GM12872 (cell line): ENCODE measurements at regions not wholly inside any gene's neighbourhood (a gene's known extent, or its start where the extent isn't known, plus 50 kb on each side); places are given as distances from the start of the nearest gene placed in this dataset.

Source experiments
- TF ChIP-seq, protein P1 (sequence below): IDR thresholded peaks from 3 replicates; pipeline ENCODE4 v1.5.1; 2011; ENCODE audit warnings: low read depth, mild to moderate bottlenecking, low read length, moderate library complexity; ENCODE audit not compliant: insufficient read depth

DNA sequence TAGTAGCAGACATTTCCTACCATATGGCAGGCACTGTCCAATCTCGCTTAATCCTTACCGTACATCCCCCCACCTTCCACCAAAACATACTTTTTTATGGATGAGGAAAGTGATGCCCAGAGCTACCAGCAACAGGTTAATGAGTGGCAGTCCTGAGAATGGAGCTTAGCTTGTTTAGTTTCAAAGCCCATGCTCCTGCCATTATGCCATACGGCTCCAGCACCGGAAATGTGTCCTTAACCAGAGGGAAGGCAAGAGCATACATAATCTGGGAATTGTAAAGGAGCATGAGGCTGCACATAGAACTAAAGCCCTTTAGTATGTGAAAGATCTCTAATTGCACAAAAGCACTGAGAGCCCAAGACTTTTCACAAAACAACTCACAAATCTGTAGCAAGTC lies 155.9 kb upstream of the PHYHIPL start:
- TF ChIP-seq, protein P1, sequence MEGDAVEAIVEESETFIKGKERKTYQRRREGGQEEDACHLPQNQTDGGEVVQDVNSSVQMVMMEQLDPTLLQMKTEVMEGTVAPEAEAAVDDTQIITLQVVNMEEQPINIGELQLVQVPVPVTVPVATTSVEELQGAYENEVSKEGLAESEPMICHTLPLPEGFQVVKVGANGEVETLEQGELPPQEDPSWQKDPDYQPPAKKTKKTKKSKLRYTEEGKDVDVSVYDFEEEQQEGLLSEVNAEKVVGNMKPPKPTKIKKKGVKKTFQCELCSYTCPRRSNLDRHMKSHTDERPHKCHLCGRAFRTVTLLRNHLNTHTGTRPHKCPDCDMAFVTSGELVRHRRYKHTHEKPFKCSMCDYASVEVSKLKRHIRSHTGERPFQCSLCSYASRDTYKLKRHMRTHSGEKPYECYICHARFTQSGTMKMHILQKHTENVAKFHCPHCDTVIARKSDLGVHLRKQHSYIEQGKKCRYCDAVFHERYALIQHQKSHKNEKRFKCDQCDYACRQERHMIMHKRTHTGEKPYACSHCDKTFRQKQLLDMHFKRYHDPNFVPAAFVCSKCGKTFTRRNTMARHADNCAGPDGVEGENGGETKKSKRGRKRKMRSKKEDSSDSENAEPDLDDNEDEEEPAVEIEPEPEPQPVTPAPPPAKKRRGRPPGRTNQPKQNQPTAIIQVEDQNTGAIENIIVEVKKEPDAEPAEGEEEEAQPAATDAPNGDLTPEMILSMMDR, result no peak

DNA sequence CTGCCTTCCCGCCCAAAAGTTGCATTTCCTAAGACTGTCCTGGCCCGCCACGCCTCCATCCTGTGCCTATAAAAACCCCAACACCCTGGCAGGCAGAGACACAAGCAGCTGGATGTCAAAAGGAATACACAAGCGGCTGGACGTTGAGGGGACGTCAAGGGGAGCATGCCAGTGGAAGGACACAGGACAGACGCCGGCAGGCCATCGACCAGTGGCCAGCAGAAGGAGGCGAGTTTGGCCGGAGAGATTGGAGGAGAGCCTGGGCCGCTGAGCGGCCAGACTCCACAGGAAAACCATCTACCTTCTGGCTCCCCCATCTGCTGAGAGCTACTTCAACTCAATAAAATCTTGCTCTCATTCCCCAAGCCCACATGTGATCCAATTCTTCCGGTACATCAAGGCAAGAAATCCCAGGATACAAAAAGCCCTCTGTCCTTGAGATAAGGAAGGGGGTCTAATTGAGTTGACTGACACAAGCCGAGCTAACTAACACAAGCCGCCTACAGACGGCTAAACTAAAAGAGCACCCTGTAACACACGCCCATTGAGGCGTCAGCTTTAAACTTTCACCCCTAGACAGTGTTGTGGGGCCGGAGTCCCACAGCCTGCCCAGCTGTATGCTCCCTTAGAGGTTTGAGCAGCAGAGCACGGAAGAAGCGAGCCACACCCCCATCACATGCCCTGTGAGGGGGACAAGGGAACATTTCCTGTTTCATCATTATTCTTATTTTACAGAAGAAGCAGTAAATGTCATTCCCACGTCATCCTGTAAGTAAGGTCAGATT lies 150.3 kb upstream of the PHYHIPL start:
- TF ChIP-seq, protein P1, result no peak

DNA sequence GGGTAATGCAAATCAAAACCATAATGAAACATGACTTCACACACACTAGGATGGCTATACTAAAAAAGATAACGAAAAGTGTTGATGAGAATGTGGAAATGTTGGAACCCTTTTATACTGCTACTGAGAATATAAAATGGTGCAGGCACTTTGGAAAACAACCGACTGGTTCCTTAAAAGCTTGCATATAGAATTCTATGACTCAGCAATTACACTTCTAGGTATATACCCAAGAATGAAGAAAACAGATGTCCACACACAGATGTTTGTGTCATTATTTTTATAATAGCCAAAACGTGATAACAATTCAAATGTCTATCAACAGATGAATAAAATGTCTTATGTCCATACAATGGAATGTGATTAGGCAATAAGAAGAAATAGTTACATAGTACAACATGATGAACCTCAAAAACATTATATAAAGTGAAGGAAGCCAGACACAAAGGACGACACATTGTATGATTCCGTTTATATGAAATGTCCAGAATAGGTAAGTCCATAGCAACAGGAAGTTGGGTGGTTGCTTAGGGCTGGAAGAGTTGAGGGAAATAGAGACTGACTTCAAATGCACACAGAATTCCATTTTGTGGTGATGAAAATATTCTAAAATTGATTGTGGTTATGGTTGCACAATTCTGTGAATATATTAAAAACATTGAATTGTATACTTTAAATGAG lies 148.3 kb upstream of the PHYHIPL start:
- TF ChIP-seq, protein P1, result no peak

DNA sequence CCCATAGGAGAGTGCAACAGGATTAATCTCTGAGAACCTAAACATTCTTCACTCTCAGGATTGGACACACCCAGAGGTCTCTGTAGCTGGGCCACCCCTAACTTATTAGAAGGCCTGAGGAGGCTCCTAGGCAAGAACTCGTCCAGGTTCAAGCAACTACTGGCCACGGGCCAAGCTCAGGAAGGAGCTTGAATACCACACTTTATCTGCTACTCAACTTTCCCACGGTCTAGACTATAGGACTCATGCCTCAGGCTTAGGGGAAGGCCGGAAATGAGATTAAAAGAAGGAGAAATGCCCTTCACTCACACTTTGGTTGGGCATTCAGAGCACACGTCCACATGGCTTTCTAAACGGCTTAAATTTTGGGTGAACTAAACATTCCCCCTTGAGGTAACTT lies 142.8 kb upstream of the PHYHIPL start:
- TF ChIP-seq, protein P1, result no peak

DNA sequence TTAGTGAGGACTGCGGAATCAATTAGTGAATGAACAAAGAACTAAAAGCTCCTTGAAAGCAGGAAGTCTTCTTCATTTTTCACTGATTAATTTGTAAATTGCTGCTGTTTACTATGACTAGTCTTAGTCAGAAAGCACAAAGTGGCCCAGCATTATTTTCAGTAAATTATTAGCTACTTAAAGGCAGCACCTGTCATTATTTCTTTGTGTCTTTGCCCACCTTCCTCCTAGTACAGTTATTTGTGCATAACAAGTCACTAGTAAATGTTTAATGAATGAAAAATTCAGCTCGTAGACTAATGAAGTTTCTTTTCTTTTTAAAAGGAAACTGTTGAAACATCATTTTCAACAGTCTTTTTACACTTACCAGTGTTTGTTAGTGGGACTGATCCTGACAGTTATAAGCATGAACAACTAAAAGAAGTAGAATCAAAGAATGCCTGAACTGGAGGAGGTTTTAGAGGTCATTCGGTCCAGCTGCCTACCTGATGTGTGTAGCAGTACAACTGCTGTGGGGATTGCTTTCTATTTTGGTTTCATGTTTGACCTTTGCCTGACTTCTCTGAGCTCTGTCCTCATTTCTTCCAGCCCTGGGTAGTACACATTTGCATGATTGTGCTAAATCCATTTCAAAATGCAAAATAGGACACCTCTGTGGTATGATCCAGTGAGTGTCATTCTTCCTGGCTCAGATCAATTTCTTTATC lies 140.0 kb upstream of the PHYHIPL start:
- TF ChIP-seq, protein P1, result no peak

DNA sequence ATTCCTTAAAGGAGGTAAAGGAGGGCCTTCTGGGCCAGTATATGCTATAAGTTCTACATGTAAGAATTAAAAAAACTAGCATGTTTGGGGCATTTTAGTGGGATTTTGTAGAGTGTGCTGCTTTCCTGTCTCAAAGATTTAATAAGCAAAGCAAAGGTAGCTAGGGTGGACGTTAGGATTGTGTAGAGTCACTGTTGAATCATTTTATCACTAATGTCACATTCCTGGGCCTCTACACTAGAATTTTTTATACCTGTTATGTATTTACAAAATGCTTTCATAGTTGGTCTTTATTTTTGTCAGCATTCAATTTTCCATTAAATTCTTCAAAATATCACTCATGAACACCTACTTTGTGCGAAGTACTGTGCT lies 139.4 kb upstream of the PHYHIPL start:
- TF ChIP-seq, protein P1, result no peak

DNA sequence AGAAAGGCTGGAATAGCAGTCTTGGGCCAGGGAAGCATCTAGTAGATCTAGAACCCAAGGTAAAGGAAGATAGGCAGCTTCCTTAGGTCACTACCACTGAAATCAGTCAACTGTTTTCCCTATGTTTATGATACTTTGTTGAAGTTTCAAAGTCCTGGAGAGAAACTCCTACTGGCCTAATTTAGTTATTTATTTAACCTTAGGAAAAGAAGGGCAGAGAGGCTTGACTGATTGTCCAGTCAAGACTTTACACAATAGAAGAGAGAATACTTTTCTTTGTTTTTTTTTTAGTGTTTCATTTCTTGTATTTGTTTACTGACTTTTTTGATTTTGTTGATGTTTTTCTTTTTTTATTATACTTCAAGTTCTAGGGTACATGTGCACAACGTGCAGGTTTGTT lies 138.9 kb upstream of the PHYHIPL start:
- TF ChIP-seq, protein P1, result no peak
